WTC11 (cell line): ENCODE measurements at regions not wholly inside any gene's neighbourhood (a gene's known extent, or its start where the extent isn't known, plus 50 kb on each side); places are given as distances from the start of the nearest gene placed in this dataset.

Experiments
- ATAC-seq: fragments of 200-7000 bp; cut with Tn5 transposase; 2 replicates; pipeline ENCODE4 v1.10.0; 2021; ENCODE audit warnings: mild to moderate bottlenecking, moderate library complexity
- CTCF ChIA-PET: fragments of 300-600 bp; sonication (Branson Sonifier 250); formaldehyde crosslinking; loops from one replicate; lab custom pipeline; 2021; ENCODE audit warnings: antibody characterized with exemption; lab: Charles Lee
- POLR2A ChIA-PET: fragments of 350-600 bp; sonication (Branson Sonifier 250); formaldehyde crosslinking; loops from one replicate; lab custom pipeline; 2021; ENCODE audit warnings: antibody characterized with exemption; lab: Charles Lee
- DNase-seq: peaks from one replicate; pipeline ENCODE4 v3.0.0; 2021; ENCODE audit warnings: low spot score
- H3K27ac Mint-ChIP-seq: 2 replicates; pipeline ENCODE4 v1.8.0; 2021; ENCODE audit warnings: mixed read lengths
- H3K27me3 Mint-ChIP-seq: 2 replicates; pipeline ENCODE4 v1.8.0; 2021; ENCODE audit warnings: low read depth, mild to moderate bottlenecking, moderate library complexity, mixed read lengths
- H3K36me3 Mint-ChIP-seq: 2 replicates; pipeline ENCODE4 v1.8.0; 2021; ENCODE audit warnings: mixed read lengths
- H3K4me1 Mint-ChIP-seq: 2 replicates; pipeline ENCODE4 v1.8.0; 2022; ENCODE audit warnings: mixed read lengths
- H3K4me3 Mint-ChIP-seq: 2 replicates; pipeline ENCODE4 v1.8.0; 2021; ENCODE audit warnings: mild to moderate bottlenecking, moderate library complexity, mixed read lengths
- H3K9me3 Mint-ChIP-seq: 2 replicates; pipeline ENCODE4 v1.8.0; 2021; ENCODE audit warnings: mixed read lengths
- ARID4B ChIP-seq: sonication (generic); formaldehyde crosslinking; IDR thresholded peaks from 2 replicates; pipeline ENCODE4 v1.8.0; 2023; ENCODE audit warnings: missing genetic modification reagents, mild to moderate bottlenecking, borderline replicate concordance
- ATF1 ChIP-seq: sonication (generic); formaldehyde crosslinking; IDR thresholded peaks from 2 replicates; pipeline ENCODE4 v1.8.1; 2023; ENCODE audit warnings: mild to moderate bottlenecking, moderate library complexity, missing genetic modification reagents
- ATF2 ChIP-seq: sonication (generic); formaldehyde crosslinking; IDR thresholded peaks from 2 replicates; pipeline ENCODE4 v1.8.1; 2022; ENCODE audit warnings: low read depth, missing genetic modification reagents, borderline replicate concordance
- ATF6 ChIP-seq: sonication (generic); formaldehyde crosslinking; IDR thresholded peaks from 2 replicates; pipeline ENCODE4 v1.8.1; 2023; ENCODE audit warnings: mild to moderate bottlenecking, missing genetic modification reagents
- E2F1 ChIP-seq: sonication (generic); formaldehyde crosslinking; IDR thresholded peaks from 2 replicates; pipeline ENCODE4 v1.8.0; 2022; ENCODE audit warnings: mild to moderate bottlenecking, missing genetic modification reagents
- ERG ChIP-seq: fragments of 250-450 bp; sonication (Bioruptor Pico); IDR thresholded peaks from 2 replicates; pipeline ENCODE4 v1.8.0; 2021; ENCODE audit warnings: mild to moderate bottlenecking
- ETV6 ChIP-seq: sonication (generic); formaldehyde crosslinking; IDR thresholded peaks from 2 replicates; pipeline ENCODE4 v1.8.1; 2022; ENCODE audit warnings: mild to moderate bottlenecking, missing genetic modification reagents
- GRHL2 ChIP-seq: fragments of 250-450 bp; sonication (Bioruptor Pico); IDR thresholded peaks from 2 replicates; pipeline ENCODE4 v1.8.0; 2022; ENCODE audit warnings: mild to moderate bottlenecking, moderate library complexity; ENCODE audit not compliant: insufficient replicate concordance, severe bottlenecking
- HMGXB4 ChIP-seq: sonication (generic); formaldehyde crosslinking; IDR thresholded peaks from 2 replicates; pipeline ENCODE4 v1.8.1; 2023; ENCODE audit warnings: mild to moderate bottlenecking, moderate library complexity, missing genetic modification reagents
- JAZF1 ChIP-seq: fragments of 250-450 bp; sonication (Bioruptor Pico); IDR thresholded peaks from 2 replicates; pipeline ENCODE4 v1.9.0; 2021; ENCODE audit warnings: moderate library complexity, mild to moderate bottlenecking, inconsistent platforms
- KAT7 ChIP-seq: sonication (generic); formaldehyde crosslinking; IDR thresholded peaks from 2 replicates; pipeline ENCODE4 v1.8.1; 2023; ENCODE audit warnings: missing genetic modification reagents, mild to moderate bottlenecking, borderline replicate concordance
- NFATC4 ChIP-seq: fragments of 250-450 bp; sonication (Bioruptor Pico); IDR thresholded peaks from 2 replicates; pipeline ENCODE4 v1.9.0; 2021; ENCODE audit warnings: mild to moderate bottlenecking
- NFE2L1 ChIP-seq: sonication (generic); formaldehyde crosslinking; IDR thresholded peaks from 2 replicates; pipeline ENCODE4 v1.8.1; 2023; ENCODE audit warnings: missing genetic modification reagents
- NR3C1 ChIP-seq: sonication (generic); formaldehyde crosslinking; conservative IDR thresholded peaks from 2 replicates; pipeline ENCODE4 v1.8.1; 2023; ENCODE audit warnings: low read depth, mild to moderate bottlenecking, missing genetic modification reagents
- PRDM15 ChIP-seq: sonication (generic); formaldehyde crosslinking; IDR thresholded peaks from 2 replicates; pipeline ENCODE4 v1.8.0; 2022; ENCODE audit warnings: missing genetic modification reagents
- ZMAT4 ChIP-seq: fragments of 250-450 bp; sonication (Bioruptor Pico); IDR thresholded peaks from 2 replicates; pipeline ENCODE4 v1.9.0; 2021; ENCODE audit warnings: mild to moderate bottlenecking
- ZNF423 ChIP-seq: fragments of 250-450 bp; sonication (Bioruptor Pico); IDR thresholded peaks from 2 replicates; pipeline ENCODE4 v2.1.2; 2022; ENCODE audit warnings: mild to moderate bottlenecking, moderate library complexity

- TF ChIP-seq HMGXB4 (no peak), PRDM15 (no peak), KAT7 (CRISPR knock-in tag) (no peak), ATF2 (CRISPR knock-in tag) (no peak), NFATC4 (no peak), JAZF1 (CRISPR knock-in tag) (no peak), E2F1 (CRISPR knock-in tag) (no peak), NR3C1 (CRISPR knock-in tag) (no peak), GRHL2 (CRISPR knock-in tag) (no peak)
Measured at GRCh38 chr10:121300723-121301122, 297.5 kb downstream of the FGFR2 start (continued).

- ChIA-PET POLR2A (no interaction called here), CTCF (no interaction called here)
- no peak overlapping the region for H3K27ac Mint-ChIP-seq
- no peak for DNase-seq
- no peak for ATAC-seq
- no peak overlapping the region for H3K4me3 Mint-ChIP-seq
- peaks cover 10% of the 10 kb centered on the region for H3K9me3 Mint-ChIP-seq
- H3K4me1 Mint-ChIP-seq, result peaks cover 25% of the 10 kb centered on the region
- no peaks in the 10 kb centered on the region for H3K27me3 Mint-ChIP-seq
- H3K36me3 Mint-ChIP-seq, result peaks cover 2% of the 10 kb centered on the region
- TF ChIP-seq ZMAT4 (CRISPR knock-in tag) (no peak), NFE2L1 (no peak), ARID4B (CRISPR knock-in tag) (no peak), ATF1 (CRISPR knock-in tag) (no peak), ZNF423 (CRISPR knock-in tag) (no peak), ETV6 (CRISPR knock-in tag) (no peak), NR3C1 (CRISPR knock-in tag) (no peak), ATF6 (CRISPR knock-in tag) (no peak), ERG (CRISPR knock-in tag) (no peak)
Measured at GRCh38 chr10:121302541-121303180, 295.6 kb downstream of the FGFR2 start.
